ENCODE measurements at regions not wholly inside any gene's neighbourhood (a gene's known extent, or its start where the extent isn't known, plus 50 kb on each side); places are given as distances from the start of the nearest gene placed in this dataset.
"Not testable (repeated sequence)": the region's sequence is repeated elsewhere in the genome, so short reads cannot be mapped to it uniquely, and the experiment has no call there.

- TF ChIP-seq CTCF (IDR thresholded peaks at IDR 0.05; ENCODE audit: low read length, missing control alignments) = no peak
- DNase-seq (ENCODE audit: low read depth) = no peak
- H3K4me3 ChIP-seq (replicated peaks; ENCODE audit: low read depth, low read length) = no peak overlapping the region
Measured at GRCh38 chr11:112689851-112690250, 271.4 kb upstream of the NCAM1 start.

GRCh38 chr11:112693781-112694180 is 267.4 kb upstream of the NCAM1 start:
- DNase-seq (ENCODE audit: low read depth) = no peak
- no peak overlapping the region for H3K4me3 ChIP-seq (replicated peaks; ENCODE audit: low read depth, low read length)
- TF ChIP-seq CTCF (IDR thresholded peaks at IDR 0.05; ENCODE audit: low read length, missing control alignments) = no peak

- no peak overlapping the region for H3K4me3 ChIP-seq (replicated peaks; ENCODE audit: low read depth, low read length)
- no peak for DNase-seq (ENCODE audit: low read depth)
- no peak for TF ChIP-seq CTCF (IDR thresholded peaks at IDR 0.05; ENCODE audit: low read length, missing control alignments)
Measured at GRCh38 chr11:112694245-112694644, 267.0 kb upstream of the NCAM1 start.

GRCh38 chr11:112694813-112695212 is 266.4 kb upstream of the NCAM1 start:
- peak; percentile 6 for DNase-seq (ENCODE audit: low read depth)
- no peak for TF ChIP-seq CTCF (IDR thresholded peaks at IDR 0.05; ENCODE audit: low read length, missing control alignments)
- H3K4me3 ChIP-seq (replicated peaks; ENCODE audit: low read depth, low read length) = no peak overlapping the region

- H3K4me3 ChIP-seq (replicated peaks; ENCODE audit: low read depth, low read length) = no peak overlapping the region
- no peak for TF ChIP-seq CTCF (IDR thresholded peaks at IDR 0.05; ENCODE audit: low read length, missing control alignments)
- no peak for DNase-seq (ENCODE audit: low read depth)
Measured at GRCh38 chr11:112697391-112698178, 263.6 kb upstream of the NCAM1 start.

GRCh38 chr11:112705148-112705547 is 256.1 kb upstream of the NCAM1 start:
- H3K4me3 ChIP-seq (replicated peaks; ENCODE audit: low read depth, low read length) = no peak overlapping the region
- TF ChIP-seq CTCF (IDR thresholded peaks at IDR 0.05; ENCODE audit: low read length, missing control alignments) = no peak
- no peak for DNase-seq (ENCODE audit: low read depth)

GRCh38 chr11:112706863-112707262 is 254.4 kb upstream of the NCAM1 start:
- no peak for DNase-seq (ENCODE audit: low read depth)
- no peak overlapping the region for H3K4me3 ChIP-seq (replicated peaks; ENCODE audit: low read depth, low read length)
- no peak for TF ChIP-seq CTCF (IDR thresholded peaks at IDR 0.05; ENCODE audit: low read length, missing control alignments)

- not testable (repeated sequence) for DNase-seq (ENCODE audit: low read depth); H3K4me3 ChIP-seq (replicated peaks; ENCODE audit: low read depth, low read length)
Measured at GRCh38 chr11:112714340-112714739, 246.9 kb upstream of the NCAM1 start.
